Nephron progenitor cell (in vitro differentiated cells): ENCODE measurements at regions not wholly inside any gene's neighbourhood (a gene's known extent, or its start where the extent isn't known, plus 50 kb on each side); places are given as distances from the start of the nearest gene placed in this dataset.

Source experiments
- DNase-seq: peaks from one replicate; pipeline ENCODE4 v3.0.0; 2021
- H3K27ac Mint-ChIP-seq: 2 replicates; pipeline ENCODE4 v1.8.0; 2021; ENCODE audit warnings: mild to moderate bottlenecking, moderate library complexity, mixed read lengths
- H3K27me3 Mint-ChIP-seq: 2 replicates; pipeline ENCODE4 v1.8.0; 2021; ENCODE audit warnings: mild to moderate bottlenecking, low read depth, mixed read lengths; ENCODE audit not compliant: poor library complexity
- H3K36me3 Mint-ChIP-seq: 2 replicates; pipeline ENCODE4 v1.8.0; 2021; ENCODE audit warnings: low read depth, mixed read lengths
- H3K4me1 Mint-ChIP-seq: 2 replicates; pipeline ENCODE4 v1.8.0; 2021; ENCODE audit warnings: mixed read lengths
- H3K4me3 Mint-ChIP-seq: 2 replicates; pipeline ENCODE4 v1.8.0; 2021; ENCODE audit warnings: mild to moderate bottlenecking, moderate library complexity, mixed read lengths
- H3K9me3 Mint-ChIP-seq: 2 replicates; pipeline ENCODE4 v1.8.0; 2021; ENCODE audit warnings: mild to moderate bottlenecking, moderate library complexity, mixed read lengths
- CTCF ChIP-seq: fragments of 200-600 bp; sonication (generic); IDR thresholded peaks from 2 replicates; pipeline ENCODE4 v1.5.0; 2021; ENCODE audit warnings: antibody characterized with exemption

- no peak for TF ChIP-seq CTCF
Measured at GRCh38 chr7:118755067-118755625, 530.6 kb downstream of the ANKRD7 start.

DNA sequence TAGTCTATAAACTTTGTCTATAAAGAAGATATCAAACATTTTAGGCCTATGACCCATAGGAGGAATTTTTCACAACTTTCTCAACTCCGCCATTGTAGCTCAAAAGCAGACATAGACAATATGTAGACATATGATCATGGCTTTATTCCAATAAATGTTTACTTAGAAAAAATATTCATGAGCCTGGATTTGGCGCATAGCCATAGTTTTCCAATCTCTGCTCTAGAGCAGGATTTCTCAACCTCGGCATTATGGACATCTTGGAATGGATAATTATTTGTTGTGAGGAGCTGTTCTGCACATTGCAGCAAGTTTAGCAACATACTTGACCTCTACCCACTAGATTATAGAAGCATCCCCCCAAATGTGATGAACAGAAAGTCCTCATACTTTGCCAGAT is 532.6 kb downstream of the ANKRD7 start:
- H3K4me1 Mint-ChIP-seq, result no peaks in the 10 kb centered on the region
- H3K36me3 Mint-ChIP-seq, result no peaks in the 10 kb centered on the region
- no peak for DNase-seq
- H3K4me3 Mint-ChIP-seq, result no peak overlapping the region
- no peak overlapping the region for H3K27ac Mint-ChIP-seq
- no peak for TF ChIP-seq CTCF
- no peaks in the 10 kb centered on the region for H3K27me3 Mint-ChIP-seq
- H3K9me3 Mint-ChIP-seq, result peaks cover 4% of the 10 kb centered on the region

More at GRCh38 chr7:118755067-118755625, 530.6 kb downstream of the ANKRD7 start:
- Mint-ChIP-seq H3K36me3 (no peaks in the 10 kb centered on the region), H3K27me3 (no peaks in the 10 kb centered on the region), H3K27ac (no peak overlapping the region), H3K4me1 (no peaks in the 10 kb centered on the region), H3K9me3 (no peaks in the 10 kb centered on the region), H3K4me3 (no peak overlapping the region)
- DNase-seq, result no peak

DNA sequence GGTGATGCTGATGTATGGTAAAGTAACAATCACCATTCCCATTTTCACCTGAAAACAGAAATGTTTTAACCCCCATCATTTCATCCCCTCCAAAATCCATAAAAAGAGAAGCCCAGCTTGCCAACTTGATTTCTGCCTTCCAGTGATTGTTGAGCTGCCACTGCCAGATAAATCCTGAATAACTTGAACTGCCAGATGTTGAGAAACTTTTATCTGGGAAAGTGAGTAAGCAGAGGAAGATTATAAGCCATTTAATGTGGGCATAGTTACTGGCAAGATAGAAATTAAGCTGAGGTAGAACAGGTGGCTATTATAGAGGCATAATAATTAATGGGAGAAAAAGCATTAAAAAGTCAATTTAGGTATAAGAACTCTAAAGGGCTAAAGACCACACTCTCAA is 534.1 kb downstream of the ANKRD7 start:
- Mint-ChIP-seq H3K27ac (no peak overlapping the region), H3K27me3 (no peaks in the 10 kb centered on the region), H3K4me1 (no peaks in the 10 kb centered on the region), H3K4me3 (no peak overlapping the region), H3K36me3 (no peaks in the 10 kb centered on the region), H3K9me3 (peaks cover 4% of the 10 kb centered on the region)
- DNase-seq, result no peak
- no peak for TF ChIP-seq CTCF

DNA sequence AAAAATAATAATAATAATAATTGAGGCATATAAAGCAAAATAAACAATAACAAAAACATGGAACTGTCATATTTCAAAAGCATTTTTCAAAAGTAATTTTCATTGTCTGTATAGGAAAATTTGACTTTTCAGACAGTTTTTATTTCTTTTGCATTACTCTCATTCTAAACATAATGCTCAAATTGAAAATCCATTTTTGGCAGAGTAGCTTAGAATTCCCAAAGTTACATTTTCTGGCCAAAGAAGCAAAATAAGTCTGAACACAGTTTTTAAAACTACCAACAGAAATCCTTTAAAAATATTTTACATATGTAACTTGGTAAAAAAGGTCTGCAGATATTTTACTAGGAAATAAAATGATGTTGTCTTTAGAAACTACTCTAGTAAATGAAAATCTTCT is 535.4 kb downstream of the ANKRD7 start:
- no peaks in the 10 kb centered on the region for H3K27me3 Mint-ChIP-seq

DNA sequence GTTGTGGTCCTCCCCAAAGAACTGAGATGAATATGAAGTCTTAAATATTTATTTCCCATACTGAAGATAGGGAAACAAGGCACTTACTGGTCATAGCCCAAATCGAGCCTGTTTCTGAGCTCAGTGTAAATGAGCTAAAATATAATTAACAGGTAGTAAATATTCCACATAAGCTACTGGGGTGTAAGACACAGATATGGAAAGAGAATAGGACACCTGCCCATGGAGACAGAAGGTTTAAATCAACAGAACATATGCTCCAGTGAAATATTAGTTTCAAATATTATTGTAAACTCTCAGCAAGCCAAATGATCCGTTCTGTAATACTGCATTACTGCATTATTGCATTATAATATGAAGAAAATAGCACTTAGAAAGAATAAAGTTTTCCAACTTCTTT is 537.9 kb downstream of the ANKRD7 start:
- Mint-ChIP-seq H3K36me3 (no peaks in the 10 kb centered on the region), H3K4me3 (no peak overlapping the region), H3K9me3 (peaks cover 4% of the 10 kb centered on the region), H3K27me3 (no peaks in the 10 kb centered on the region), H3K4me1 (no peaks in the 10 kb centered on the region), H3K27ac (no peak overlapping the region)
- DNase-seq, result no peak
- TF ChIP-seq CTCF, result no peak

More for the DNA sequence above, 535.4 kb downstream of the ANKRD7 start:
- H3K27ac Mint-ChIP-seq, result no peak overlapping the region
- H3K4me3 Mint-ChIP-seq, result no peak overlapping the region
- H3K9me3 Mint-ChIP-seq, result peaks cover 4% of the 10 kb centered on the region
- DNase-seq, result no peak
- H3K36me3 Mint-ChIP-seq, result no peaks in the 10 kb centered on the region
- no peaks in the 10 kb centered on the region for H3K4me1 Mint-ChIP-seq
- no peak for TF ChIP-seq CTCF

DNA sequence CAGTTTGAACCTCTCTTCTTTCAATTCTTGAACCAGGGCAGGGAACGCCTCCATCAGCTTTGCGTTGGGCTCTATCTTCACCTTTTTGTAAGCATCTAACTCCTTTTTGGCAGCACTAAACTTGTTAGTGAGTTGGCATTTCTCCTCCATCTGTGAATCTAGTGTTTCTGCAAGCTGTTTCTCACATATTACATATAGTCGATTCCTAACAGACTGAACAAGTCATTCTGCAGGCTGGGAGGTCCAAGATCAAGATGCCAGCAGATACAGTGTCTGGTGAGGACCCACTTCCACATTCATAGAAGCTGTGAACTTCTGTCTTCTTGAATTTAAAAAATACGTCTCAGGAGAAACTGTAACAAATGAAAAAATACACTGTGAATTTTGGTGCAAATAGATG is 539.7 kb downstream of the ANKRD7 start:
- TF ChIP-seq CTCF, result no peak
- Mint-ChIP-seq H3K4me3 (no peak overlapping the region), H3K36me3 (no peaks in the 10 kb centered on the region), H3K4me1 (no peaks in the 10 kb centered on the region), H3K27ac (no peak overlapping the region), H3K9me3 (peaks cover 4% of the 10 kb centered on the region), H3K27me3 (peaks cover 3% of the 10 kb centered on the region)
- DNase-seq, result no peak
